ENCODE measurements at regions not wholly inside any gene's neighbourhood (a gene's known extent, or its start where the extent isn't known, plus 50 kb on each side); places are given as distances from the start of the nearest gene placed in this dataset.

GRCh38 chr2:37790019-37790418 lies 118.6 kb upstream of the CDC42EP3 start:
- TF ChIP-seq, protein P1, sequence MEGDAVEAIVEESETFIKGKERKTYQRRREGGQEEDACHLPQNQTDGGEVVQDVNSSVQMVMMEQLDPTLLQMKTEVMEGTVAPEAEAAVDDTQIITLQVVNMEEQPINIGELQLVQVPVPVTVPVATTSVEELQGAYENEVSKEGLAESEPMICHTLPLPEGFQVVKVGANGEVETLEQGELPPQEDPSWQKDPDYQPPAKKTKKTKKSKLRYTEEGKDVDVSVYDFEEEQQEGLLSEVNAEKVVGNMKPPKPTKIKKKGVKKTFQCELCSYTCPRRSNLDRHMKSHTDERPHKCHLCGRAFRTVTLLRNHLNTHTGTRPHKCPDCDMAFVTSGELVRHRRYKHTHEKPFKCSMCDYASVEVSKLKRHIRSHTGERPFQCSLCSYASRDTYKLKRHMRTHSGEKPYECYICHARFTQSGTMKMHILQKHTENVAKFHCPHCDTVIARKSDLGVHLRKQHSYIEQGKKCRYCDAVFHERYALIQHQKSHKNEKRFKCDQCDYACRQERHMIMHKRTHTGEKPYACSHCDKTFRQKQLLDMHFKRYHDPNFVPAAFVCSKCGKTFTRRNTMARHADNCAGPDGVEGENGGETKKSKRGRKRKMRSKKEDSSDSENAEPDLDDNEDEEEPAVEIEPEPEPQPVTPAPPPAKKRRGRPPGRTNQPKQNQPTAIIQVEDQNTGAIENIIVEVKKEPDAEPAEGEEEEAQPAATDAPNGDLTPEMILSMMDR (IDR thresholded peaks at IDR 0.05): no peak
- no peak for TF ChIP-seq POLR2A (IDR thresholded peaks at IDR 0.05)

Measured in esophagus squamous epithelium (tissue), 4 donors.